Parathyroid adenoma (tissue), 2 donors: ENCODE measurements at regions not wholly inside any gene's neighbourhood (a gene's known extent, or its start where the extent isn't known, plus 50 kb on each side); places are given as distances from the start of the nearest gene placed in this dataset.

ENCODE experiments used
- H2AFZ ChIP-seq: fragments of 300-600 bp; sonication (generic); one replicate; pipeline ENCODE4 v1.7.0; 2017; ENCODE audit warnings: antibody characterized with exemption, mild to moderate bottlenecking
- H3K27ac ChIP-seq: fragments of 300-600 bp; sonication (generic); one replicate; pipeline ENCODE4 v1.7.0; 2017
- H3K27me3 ChIP-seq: fragments of 300-600 bp; sonication (generic); one replicate; pipeline ENCODE4 v1.7.0; 2017; ENCODE audit warnings: low read length; ENCODE audit not compliant: control insufficient read depth, insufficient read depth
- H3K36me3 ChIP-seq: fragments of 300-600 bp; sonication (generic); one replicate; pipeline ENCODE4 v1.7.0; 2017; ENCODE audit warnings: low read length; ENCODE audit not compliant: control insufficient read depth, insufficient read depth
- H3K4me1 ChIP-seq: fragments of 300-600 bp; sonication (generic); one replicate; pipeline ENCODE4 v1.7.0; 2017; ENCODE audit warnings: control low read depth
- H3K4me2 ChIP-seq: fragments of 300-600 bp; sonication (generic); one replicate; pipeline ENCODE4 v1.7.0; 2017; ENCODE audit warnings: low read length
- H3K4me3 ChIP-seq: fragments of 300-600 bp; sonication (generic); one replicate; pipeline ENCODE4 v1.7.0; 2017; ENCODE audit warnings: low read depth, low read length
- H3K79me2 ChIP-seq: fragments of 300-600 bp; sonication (generic); one replicate; pipeline ENCODE4 v1.7.0; 2017; ENCODE audit warnings: control low read depth
- H3K9ac ChIP-seq: fragments of 300-600 bp; sonication (generic); one replicate; pipeline ENCODE4 v1.7.0; 2017; ENCODE audit warnings: mild to moderate bottlenecking
- H3K9me3 ChIP-seq: fragments of 300-600 bp; sonication (generic); one replicate; pipeline ENCODE4 v1.7.0; 2017; ENCODE audit warnings: low read length; ENCODE audit not compliant: control insufficient read depth
- TF ChIP-seq, protein P1 (sequence below): fragments of 300-600 bp; sonication (generic); IDR thresholded peaks from one replicate; pipeline ENCODE4 v1.7.0; 2017; ENCODE audit warnings: antibody characterized with exemption, mild to moderate bottlenecking
- donor health status: primary hyperparathyroidism.

DNA sequence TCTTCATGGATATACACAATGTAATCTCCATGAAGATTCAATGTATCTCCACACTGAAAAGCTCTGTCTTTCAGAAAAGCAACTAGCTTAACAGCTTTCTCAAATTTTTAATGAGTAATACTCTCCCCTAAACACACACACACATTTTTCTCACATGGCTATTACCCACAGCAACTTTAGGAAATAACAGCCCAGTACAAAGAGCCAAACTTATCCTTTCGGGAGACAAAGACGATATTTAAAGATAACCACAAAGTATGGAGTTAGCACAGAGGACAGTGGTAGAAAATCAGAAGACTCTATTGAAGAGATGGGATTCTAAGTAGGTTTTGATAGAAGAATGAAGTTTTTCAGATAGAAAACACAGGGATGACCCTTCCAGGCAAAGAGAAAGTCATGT, 394.9 kb upstream of the TRIB2 start:
- no peak overlapping the region for H2AFZ ChIP-seq
- H3K4me1 ChIP-seq, result peaks cover 24% of the 10 kb centered on the region
- TF ChIP-seq, protein P1, sequence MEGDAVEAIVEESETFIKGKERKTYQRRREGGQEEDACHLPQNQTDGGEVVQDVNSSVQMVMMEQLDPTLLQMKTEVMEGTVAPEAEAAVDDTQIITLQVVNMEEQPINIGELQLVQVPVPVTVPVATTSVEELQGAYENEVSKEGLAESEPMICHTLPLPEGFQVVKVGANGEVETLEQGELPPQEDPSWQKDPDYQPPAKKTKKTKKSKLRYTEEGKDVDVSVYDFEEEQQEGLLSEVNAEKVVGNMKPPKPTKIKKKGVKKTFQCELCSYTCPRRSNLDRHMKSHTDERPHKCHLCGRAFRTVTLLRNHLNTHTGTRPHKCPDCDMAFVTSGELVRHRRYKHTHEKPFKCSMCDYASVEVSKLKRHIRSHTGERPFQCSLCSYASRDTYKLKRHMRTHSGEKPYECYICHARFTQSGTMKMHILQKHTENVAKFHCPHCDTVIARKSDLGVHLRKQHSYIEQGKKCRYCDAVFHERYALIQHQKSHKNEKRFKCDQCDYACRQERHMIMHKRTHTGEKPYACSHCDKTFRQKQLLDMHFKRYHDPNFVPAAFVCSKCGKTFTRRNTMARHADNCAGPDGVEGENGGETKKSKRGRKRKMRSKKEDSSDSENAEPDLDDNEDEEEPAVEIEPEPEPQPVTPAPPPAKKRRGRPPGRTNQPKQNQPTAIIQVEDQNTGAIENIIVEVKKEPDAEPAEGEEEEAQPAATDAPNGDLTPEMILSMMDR, result no peak
- no peak overlapping the region for H3K4me2 ChIP-seq
- no peak overlapping the region for H3K9ac ChIP-seq
- H3K27me3 ChIP-seq, result no peaks in the 10 kb centered on the region
- no peaks in the 10 kb centered on the region for H3K36me3 ChIP-seq
- H3K27ac ChIP-seq, result no peak overlapping the region
- no peak overlapping the region for H3K4me3 ChIP-seq
- no peaks in the 10 kb centered on the region for H3K9me3 ChIP-seq
- H3K79me2 ChIP-seq, result no peaks in the 10 kb centered on the region

DNA sequence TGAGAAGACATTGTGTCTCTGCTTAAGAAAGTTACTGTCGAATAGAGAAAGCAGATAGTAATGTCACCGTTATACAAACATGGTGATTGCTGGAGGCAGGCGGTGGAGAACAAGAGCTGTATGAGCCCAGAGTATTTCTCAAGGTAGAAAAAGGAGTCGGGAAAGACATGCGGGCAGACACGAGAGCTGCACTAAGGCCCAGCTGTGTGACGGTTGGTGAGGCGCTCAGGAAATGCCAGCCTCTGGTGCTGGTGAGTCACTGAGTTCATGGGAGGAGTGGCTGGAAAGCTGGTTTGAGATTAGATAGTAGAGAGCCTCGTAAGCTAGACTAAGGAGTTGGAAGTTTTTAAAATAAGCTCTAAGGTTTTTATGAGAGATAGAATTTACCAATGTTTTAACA, 390.9 kb upstream of the TRIB2 start:
- TF ChIP-seq, protein P1, result no peak
- H3K27ac ChIP-seq, result no peak overlapping the region
- H3K4me1 ChIP-seq, result peaks cover 2% of the 10 kb centered on the region
- no peaks in the 10 kb centered on the region for H3K36me3 ChIP-seq
- H3K79me2 ChIP-seq, result no peaks in the 10 kb centered on the region
- no peak overlapping the region for H3K4me3 ChIP-seq
- no peak overlapping the region for H3K4me2 ChIP-seq
- no peak overlapping the region for H2AFZ ChIP-seq
- H3K27me3 ChIP-seq, result no peaks in the 10 kb centered on the region
- no peak overlapping the region for H3K9ac ChIP-seq
- no peaks in the 10 kb centered on the region for H3K9me3 ChIP-seq

DNA sequence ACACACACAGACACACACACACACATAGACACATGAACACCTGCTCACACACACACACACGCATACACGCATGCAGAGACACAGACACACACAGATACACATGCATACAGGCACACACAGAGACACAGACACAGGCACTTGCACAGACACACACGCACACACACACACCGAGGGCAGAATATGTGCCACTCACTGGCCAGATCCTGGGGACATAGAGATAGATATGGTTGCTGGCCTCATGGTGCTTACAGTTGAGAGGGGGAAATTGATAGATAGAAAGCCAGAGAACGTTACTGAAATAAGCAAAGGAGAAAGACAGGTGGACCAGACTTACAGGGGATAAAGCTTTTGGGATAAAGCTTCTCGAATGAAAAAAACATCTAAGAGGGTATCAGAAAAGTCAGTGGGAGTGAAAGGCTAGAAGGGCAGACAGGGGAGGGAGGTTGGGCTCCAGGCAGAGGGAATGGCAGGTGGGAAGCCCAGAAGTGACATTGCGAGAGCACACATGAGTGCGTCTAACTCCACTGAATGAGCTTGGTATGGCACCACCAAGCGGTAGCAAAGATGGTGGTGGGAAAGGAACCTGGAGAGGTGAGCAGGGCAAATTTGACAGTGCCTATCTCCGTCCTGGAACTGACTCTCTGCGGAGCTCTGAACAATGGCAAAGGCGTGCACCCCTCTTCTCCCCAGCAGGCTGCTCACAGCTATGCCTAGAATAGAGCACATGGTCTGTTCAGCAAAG, 390.1 kb upstream of the TRIB2 start:
- Histone ChIP-seq H3K9ac (no peak overlapping the region), H3K9me3 (no peaks in the 10 kb centered on the region), H3K4me3 (no peak overlapping the region), H3K4me2 (no peak overlapping the region), H3K27me3 (no peaks in the 10 kb centered on the region), H3K27ac (no peak overlapping the region), H3K4me1 (no peaks in the 10 kb centered on the region), H3K79me2 (no peaks in the 10 kb centered on the region), H3K36me3 (no peaks in the 10 kb centered on the region), H2AFZ (no peak overlapping the region)
- TF ChIP-seq, protein P1, result no peak

DNA sequence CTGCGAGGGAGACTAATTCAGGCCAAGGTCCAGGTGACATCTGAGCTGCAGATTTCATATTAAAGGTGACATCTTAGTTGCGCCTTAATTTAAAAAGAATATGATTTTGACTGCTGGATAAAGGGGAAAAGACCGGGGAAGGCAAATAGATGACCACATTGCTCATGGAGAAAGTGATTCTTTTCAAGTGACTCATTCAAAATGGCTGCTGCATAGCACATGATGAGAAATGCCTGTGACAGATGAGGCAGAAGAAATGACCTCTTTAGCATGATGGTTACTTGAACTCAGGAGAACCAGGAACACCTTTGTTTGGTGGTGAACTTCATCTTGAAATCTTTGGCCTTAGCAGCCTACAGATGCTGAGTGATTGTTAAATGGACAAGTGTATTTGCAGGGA, 385.8 kb upstream of the TRIB2 start:
- Histone ChIP-seq H3K36me3 (no peaks in the 10 kb centered on the region), H3K27ac (no peak overlapping the region), H3K27me3 (no peaks in the 10 kb centered on the region), H2AFZ (no peak overlapping the region), H3K79me2 (no peaks in the 10 kb centered on the region), H3K4me1 (no peaks in the 10 kb centered on the region), H3K4me2 (no peak overlapping the region), H3K9ac (no peak overlapping the region), H3K4me3 (no peak overlapping the region), H3K9me3 (no peaks in the 10 kb centered on the region)
- TF ChIP-seq, protein P1, result no peak

DNA sequence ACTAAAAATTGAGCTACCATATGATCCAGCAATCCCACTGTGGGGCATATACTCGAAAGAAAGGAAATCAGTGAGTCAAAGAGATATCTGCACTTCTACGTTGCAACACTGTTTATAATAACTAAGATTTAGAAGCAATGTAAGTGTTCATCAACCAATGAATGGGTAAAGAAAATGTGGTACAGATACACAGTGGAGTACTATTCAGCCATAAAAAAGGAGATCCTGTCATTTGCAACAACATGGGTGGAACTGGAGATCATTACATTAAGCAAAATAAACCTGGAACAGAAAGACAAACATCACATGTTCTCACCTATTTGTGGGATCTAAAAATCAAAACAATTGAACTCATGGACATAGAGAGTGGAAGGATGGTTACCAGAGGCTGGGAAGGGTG, 385.0 kb upstream of the TRIB2 start:
- Histone ChIP-seq H3K9me3 (no peaks in the 10 kb centered on the region), H3K4me3 (no peak overlapping the region), H3K36me3 (no peaks in the 10 kb centered on the region), H3K4me2 (no peak overlapping the region), H3K79me2 (no peaks in the 10 kb centered on the region), H2AFZ (no peak overlapping the region), H3K9ac (no peak overlapping the region), H3K27ac (no peak overlapping the region), H3K27me3 (no peaks in the 10 kb centered on the region), H3K4me1 (no peaks in the 10 kb centered on the region)
- TF ChIP-seq, protein P1, result no peak
